HG03103 (cell line): ENCODE measurements at regions not wholly inside any gene's neighbourhood (a gene's known extent, or its start where the extent isn't known, plus 50 kb on each side); places are given as distances from the start of the nearest gene placed in this dataset.
"Not testable (repeated sequence)": the region's sequence is repeated elsewhere in the genome, so short reads cannot be mapped to it uniquely, and the experiment has no call there.

Experiments used
- ATAC-seq: cut with Tn5 transposase; IDR thresholded peaks from one replicate; pipeline ENCODE4 v1.9.1; 2021; ENCODE audit warnings: low read depth; ENCODE audit not compliant: unreplicated experiment

DNA sequence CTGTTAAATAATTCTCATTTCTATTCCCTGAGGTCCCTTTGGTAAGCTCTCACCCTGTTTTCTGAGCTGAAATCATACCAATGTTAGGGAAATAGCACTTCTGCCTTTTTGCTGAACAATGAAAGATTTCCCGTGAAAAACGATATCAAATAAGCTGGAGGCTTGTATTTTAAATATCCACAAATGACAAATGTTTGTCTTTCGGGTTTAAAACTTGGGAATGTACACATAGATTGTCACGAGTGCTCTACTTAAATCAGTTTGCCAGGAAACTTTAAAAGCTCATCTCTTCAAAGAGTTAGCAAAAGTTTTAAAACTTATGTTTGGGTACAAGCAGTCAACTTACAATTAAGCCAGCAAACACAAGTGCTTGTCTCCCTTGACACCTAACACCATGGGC lies 393.5 kb upstream of the MON1B start:
- ATAC-seq: no peak

DNA sequence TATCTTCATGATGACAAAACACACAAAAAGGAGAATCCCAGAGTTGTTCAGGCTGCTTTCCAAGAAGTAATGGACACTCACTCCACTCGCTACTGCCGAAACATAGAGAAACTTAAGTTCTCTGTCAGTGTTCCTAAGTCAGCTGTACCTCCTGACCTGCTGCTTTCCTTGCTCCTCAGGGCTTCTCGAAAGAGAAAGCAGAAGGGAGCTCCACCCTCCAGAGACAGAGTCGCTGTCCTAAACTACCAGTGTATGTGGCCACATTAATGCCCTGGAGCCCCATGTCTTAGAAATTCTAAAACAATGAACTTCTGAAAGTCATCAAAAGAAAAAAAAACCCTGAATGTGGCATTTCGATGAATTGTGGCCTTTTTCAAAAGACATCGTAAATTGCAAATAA lies 390.8 kb upstream of the MON1B start:
- no peak for ATAC-seq

DNA sequence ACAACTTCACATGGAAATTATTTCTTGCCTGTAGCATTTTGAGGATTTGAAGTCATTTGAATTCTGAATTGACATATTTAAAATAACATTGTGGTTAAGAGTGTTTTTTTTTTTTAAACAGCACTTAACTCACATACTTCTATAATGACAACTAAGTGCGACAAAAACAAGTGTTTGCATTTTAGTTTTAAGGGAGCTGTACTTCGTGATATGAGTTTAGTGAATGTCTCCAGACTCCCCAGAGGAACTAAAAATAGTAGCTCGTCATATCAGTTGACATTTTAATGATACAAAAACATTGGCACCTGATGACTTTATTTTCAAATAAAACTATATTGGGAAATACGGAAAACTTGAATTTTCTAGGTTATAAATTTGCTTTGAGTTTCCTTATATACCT lies 389.6 kb upstream of the MON1B start:
- no peak for ATAC-seq

DNA sequence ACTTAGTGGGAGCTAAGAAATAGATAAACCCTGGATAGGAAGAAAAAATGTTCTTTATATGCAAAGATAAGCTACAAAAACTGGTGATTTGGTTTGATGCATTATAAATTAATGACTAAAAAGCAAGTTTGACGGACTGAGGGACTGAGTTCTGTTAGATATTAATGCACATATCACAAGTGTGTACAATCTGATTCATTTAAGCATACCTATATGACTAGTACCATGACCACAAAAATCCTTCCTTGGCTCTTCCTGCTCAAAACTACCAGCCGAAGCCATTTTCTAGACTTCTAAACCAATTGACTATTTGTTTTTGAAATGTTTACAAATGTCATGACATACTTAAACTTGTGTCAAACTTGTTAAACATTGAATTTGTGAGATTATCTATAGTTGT lies 374.5 kb upstream of the MON1B start:
- no peak for ATAC-seq

DNA sequence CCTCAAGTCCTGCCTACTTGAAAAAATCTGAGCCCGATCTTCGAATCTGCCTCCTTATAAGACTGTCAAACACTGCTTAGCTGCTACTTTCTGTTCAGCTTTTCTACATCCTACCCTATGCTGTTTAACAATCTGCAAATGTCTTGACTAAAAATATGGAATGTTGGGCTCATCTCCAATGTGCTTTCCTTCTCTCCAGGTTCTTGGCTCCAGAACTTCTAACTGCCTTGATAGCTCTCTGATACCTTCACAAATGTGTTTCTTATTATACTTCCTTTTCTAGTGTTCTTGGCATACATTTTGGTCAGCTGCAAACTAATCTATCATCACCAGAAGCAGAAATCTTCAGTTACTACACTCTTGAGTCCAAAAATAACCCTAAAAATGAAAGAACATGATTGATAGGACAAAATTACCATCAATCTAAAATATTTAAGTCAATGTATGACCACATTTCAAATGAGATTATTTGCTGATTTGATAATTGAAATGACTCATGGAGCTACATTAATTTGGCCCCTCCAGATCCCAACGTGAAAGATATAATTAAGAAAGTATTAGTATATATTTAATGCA lies 372.3 kb upstream of the MON1B start:
- ATAC-seq: no peak

DNA sequence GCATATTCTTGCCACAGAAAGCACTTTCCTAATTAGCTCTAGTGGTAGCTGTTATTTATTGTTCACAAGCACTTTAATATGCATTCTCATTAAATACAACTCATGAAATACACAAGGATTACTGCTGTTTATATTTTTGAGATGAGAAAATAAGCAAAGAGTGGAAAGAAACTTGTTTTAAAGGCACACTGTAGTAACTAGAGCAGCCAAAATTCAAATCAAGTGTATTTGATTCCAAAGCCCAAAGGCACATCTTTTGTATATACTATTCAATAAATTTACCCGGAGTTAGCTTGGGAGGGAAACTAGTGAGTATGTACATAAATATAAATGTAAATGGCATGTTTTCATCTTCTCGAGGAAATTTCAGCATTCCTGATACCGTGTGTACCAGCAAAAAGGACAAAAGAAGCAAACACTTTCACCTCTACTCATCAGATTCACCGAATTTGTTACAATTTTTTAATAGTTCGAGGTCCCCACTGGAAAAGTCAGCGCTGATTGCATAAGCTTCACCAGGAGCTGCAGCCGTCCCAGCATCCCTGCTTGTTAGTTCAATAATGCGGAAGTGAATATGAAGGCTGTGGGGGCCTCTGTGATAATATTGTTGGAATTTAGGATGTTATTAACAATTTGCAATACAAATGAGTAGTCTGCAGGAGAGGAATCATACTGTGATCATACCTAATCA lies 371.6 kb upstream of the MON1B start:
- ATAC-seq: no peak

DNA sequence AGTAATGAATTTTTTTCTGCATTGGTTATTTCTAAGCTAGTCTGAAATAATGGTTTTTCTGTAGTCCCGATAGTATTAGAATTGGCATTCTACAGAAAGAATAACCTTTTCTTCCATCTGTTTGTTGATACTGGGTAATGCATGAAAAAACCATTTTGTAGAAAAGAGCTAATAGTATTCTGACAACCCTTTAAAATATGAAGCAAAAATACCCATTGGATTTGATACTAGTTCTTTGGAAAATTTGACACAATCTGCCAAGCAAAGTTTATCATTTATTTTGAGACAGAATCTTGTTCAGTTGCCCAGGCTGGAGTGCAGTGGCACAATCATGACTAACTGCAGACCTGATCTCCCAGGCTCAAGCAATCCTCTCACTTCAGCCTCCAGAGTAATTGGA lies 366.8 kb upstream of the MON1B start:
- no peak for ATAC-seq

DNA sequence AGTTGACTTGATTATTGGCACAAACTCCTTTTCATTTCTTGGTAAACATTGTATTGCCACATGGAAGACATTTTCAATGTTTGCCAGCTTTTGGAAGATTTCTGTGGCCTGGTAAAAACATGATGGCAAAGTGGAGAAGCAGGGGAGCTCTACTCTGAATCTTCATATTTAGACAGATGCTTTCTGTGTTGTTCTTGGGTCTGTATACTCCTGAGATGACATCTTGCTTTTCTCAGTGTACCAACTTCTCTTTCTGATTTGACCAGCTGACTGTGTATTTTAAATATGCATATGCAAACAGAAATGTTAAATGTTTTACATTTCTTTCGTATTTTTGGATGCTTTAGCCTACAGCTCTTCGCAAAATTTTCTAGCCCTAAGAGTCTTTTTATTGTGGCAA lies 366.2 kb upstream of the MON1B start:
- no peak for ATAC-seq

DNA sequence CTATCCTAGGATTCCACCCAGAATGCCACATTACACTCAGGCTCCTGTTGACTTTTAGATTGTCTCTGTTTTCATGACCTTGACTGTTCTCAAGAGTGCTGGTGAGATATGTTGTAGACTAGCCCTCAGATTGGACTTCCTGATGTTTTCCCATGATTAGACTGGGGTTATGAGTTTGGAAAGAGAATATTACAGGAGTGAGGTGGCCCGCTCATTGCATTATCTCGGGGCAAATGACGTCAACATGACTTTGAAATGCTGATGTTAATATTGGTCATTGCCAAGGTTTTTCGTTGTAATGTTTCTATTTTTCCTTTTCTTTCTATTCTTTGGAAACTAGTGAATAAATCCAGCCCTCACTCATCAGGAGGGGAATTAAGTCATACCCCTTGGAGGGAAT lies 355.7 kb upstream of the MON1B start:
- ATAC-seq: no peak

DNA sequence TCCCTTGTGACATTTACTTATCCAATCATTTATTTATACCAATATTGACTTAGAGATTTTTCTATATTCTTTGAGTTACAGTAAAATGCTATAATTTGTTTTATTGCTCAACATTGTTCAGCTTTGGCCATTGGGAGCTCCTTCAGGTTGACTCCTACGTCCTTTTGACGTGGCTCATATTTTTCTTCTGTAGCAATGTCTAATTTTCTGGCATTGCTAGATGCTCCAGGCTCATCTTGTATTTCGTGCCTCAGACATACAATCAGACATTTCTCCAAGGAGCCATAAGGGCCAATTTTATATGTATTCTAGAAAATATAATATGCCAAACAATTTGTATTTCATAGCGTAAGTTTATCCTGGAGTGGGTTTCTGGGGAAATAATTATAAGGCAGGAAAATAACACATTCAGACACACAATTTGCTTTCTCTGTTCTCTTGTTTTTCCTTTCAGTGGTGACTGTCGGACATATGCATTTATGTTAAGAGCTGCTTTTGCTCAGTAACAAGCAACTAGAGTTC lies 355.1 kb upstream of the MON1B start:
- ATAC-seq: no peak

DNA sequence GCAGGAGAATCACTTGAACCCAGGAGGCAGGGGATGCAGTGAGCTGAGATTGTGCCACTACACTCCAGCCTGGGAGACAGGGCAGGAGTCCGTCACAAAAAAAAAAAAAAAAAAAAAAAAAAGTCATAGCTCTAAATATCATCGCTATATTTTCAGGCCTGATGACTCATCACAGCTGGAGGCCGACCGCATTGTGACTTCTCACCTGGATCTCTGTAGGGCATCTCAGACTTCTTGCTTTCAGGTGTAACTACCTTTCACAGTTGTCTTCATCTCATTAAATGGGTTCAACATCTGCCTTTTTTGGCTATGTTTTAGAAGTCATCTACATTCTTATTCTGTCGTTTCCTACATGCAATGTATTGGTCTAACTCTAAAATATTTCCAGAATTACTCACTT lies 353.1 kb upstream of the MON1B start:
- ATAC-seq: no peak

DNA sequence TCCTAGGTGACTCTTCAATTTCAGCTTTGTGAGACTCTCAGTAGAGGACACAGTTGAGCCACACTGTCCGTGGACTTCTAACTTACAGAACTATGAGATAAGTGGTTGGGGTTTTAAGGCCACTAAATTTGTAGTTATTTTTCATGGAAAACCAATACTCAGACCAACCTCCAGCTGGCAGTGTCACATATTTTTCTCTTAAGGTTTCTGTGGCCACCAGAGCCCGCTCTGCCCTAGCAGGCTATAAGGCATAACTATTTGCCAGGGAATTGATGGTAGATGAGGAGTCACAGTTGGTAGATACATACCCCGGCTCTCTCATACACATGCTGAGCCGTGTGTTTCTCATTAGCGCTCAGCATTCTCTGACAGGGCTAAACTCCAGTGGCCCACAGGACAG lies 336.8 kb upstream of the MON1B start:
- no peak for ATAC-seq

DNA sequence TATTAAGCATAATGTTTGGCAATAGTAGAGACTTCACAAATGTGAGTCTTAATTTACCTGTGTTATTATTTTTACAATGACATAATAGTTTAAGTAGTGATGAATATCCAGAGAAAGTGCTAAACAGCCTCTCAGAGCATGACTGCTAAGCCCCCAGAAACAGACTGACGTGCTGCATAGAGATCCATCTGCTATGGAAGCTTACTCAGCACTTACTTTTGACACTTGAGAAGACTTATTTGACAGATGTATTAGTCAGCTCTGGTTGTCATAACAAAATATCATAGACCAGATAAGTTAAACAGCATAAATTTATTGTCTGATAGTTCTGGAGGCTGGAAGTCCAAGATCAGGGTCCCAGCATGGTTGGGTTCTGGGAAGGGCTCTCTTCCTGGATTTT lies 334.9 kb upstream of the MON1B start:
- no peak for ATAC-seq

DNA sequence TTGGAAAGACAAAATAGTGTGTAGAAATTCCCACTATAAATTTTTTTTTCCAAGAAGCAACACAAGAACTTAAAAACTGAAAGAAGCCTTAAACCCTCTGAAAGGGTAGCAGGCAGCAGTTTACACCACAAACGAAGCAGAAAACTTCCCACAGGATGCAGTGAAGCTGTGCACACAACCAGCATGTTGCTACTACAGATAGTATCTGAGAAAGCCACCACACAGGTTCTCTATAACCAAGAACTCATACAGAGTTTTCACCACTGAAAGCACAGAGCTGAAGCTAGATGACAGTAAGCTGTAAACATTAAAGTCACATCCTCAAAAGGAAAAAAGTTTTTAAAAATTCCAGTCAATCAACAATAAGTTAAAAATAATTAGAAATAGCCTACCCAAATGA lies 333.6 kb upstream of the MON1B start:
- no peak for ATAC-seq

DNA sequence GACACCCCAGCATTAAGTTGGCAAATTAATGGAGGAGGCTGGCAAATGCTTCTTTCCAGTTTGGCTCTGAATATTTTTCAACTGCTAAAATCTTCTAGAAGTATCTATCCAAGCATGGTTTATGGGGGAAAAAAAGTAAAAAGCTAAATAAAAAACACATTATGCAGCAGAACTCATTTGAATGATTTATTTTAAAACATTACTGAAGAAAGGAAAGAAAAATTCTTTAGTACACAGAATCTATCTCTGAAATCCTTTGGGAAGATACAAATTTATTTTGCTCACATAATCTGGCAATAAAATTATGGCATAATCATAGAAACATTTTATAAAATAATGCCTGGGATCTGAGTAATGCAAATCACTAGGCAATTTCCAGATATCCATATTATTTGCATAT lies 328.1 kb upstream of the MON1B start:
- no peak for ATAC-seq

DNA sequence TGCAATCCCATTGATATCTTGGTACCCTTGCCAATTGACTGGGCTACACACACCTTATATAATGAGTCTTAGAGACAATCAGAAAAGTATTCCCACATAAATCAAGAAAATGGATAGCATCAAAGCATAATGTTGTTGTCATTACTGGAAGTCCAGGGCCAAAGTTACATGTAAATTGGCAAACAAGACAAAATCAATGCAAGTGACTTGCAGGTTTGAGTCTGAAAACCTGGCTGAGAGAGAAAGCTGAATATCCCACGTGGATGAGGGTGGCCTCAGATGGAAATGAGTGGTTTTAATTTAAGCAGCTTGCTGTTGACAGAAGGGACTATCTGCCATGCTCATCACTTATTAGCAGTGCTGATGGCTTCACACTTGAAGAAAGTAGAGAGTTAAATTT lies 324.0 kb upstream of the MON1B start:
- no peak for ATAC-seq

DNA sequence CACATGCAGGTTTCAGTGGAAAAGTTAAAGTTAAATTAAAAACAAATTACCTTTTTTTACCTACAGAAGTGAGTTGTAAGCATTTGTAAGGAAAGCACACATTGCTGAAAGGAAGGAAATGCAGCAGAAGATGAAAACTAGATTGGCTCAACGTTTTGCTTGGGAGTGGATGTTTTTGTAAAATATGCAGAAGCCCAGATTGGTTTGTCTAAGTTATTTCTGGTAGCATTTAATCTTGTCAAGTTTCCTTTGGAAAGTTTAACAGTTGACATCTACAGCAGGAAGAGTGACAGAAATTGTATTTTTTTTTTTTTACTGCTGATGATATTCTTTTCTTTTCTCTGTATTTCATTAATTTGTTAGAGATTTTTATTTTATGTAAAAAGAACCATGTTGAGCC lies 315.1 kb upstream of the MON1B start:
- no peak for ATAC-seq

DNA sequence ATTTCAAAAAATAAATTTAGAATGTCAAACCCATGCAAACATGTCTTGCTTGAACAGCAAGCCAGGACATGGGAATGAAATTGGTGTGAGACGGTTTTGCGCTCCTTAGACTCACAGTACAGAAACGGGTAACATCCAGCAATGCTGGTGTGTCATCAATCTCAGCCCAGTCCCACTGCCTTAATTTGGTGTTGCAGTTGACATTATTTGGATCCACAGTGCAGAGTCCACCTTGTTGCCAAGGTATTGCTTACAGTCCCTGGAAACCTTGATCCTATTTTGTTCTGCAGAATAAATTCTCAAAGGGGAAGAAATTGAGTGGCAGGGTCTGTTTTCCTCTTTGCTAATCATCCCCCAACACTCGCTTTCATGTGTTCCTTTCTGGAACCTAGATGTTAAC lies 311.6 kb upstream of the MON1B start:
- ATAC-seq: no peak

DNA sequence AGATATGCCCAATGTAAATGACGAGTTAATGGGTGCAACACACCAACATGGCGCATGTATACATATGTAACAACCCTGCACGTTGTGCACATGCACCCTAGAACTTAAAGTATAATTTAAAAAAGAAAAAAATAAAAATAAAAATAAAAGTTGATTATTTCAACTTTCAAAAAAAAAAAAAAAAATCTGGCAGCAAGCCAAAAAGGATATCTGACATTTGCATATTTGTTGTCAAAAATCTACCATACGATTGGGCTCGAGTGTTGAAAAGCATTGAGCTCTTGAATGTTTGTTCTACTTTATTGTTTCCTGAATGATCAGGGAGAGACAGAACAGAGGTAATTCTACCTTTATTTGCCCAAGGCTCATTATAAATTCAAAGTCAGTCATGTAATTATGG lies 310.5 kb upstream of the MON1B start:
- not testable (repeated sequence) for ATAC-seq

DNA sequence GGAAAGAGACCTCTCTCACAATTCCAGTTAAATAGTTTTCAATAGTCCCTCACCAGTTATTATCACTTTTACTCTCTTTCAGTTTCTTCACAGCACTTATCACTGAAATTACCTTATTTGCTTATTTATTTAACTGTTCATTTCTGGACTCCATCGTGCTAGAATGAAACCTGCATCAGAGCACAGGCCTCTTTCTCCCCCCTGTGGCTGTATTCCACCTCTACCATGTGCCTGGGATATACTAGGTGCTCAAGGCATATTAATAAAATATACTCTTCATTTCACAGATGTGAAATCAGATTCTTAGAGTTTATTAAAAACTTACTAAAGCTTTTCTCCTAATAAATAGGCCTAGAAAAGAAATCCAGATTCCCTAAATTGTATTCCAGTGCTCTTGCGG lies 308.9 kb upstream of the MON1B start:
- no peak for ATAC-seq

DNA sequence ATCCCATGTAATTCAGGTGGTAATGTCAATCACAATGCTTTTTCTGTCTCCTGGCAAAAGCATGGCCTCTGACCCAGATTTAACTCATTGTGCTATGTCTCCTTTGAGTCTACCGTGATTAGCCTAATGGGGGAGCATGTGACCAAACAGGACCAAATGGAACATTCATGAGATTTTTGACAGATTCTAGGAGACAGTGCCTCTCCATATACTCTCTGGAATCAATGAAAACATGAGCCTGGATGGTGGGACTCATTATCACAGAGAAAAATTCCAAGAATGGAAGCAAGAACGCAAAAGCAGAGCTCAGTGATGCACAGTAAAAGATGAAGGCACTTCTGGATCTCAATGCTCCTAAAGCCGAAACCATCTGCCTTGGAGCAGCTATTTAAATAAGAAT lies 307.9 kb upstream of the MON1B start:
- no peak for ATAC-seq

DNA sequence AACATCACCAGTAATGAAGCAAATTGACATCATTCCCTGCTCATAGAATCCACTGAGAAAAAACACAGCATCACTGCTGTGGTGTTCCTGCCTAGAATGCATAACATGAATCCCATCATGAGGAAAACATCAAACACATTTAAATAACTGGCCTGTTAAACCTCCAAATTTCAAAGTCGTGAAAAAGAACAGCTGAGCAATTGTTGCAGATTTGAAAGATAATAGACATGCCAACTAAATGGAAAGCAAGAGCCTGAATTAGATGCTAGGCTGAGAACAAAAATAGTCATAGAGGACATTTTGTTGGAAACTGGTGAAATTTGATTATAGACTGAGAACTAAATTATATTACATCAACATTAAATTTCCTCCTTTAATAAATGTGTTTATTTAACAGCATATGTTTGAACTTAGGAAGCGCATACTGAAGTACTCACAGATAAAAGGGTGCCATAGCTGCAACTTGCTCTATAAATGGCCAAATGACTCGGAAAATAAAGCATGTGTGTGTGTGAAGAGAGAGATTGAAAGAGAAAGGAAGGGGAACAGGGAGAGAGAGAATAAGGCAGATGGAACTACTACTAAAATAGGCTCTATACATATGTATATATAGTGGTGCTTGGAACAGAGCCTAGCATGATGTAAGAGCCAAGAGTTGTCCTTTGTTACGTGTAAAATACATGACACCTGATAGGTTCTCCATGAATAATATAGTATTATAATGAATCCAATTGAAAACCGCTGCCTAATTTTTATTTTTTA lies 305.0 kb upstream of the MON1B start:
- no peak for ATAC-seq
